ENCODE measurements at regions not wholly inside any gene's neighbourhood (a gene's known extent, or its start where the extent isn't known, plus 50 kb on each side); places are given as distances from the start of the nearest gene placed in this dataset.

DNA sequence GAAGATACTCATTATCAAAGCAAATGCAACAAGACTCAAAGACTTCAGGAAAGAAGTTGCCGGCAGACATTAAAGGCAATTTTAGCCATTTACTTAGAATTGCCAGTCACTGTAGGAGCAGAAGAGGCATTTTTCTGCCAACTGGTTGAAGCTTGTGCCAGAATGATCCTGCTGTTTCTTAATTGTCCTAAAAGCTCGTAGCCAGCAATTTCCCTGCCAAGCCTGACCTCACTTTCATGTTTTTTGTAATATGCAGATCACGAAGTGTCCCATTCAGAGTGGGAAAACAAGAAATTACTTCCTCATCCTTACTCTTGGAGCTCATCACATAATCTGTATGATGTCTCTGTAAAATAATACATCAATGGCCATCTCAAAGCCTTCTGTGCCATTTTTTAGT is 130.9 kb upstream of the ANKRD1 start:
- Histone ChIP-seq H3K27me3 (no peaks in the 10 kb centered on the region), H3K9me3 (ENCODE audit: low read depth) (no peaks in the 10 kb centered on the region), H3K36me3 (replicated peaks; ENCODE audit: insufficient read depth, low read depth) (no peaks in the 10 kb centered on the region), H3K4me2 (no peak overlapping the region), H3K27ac (no peak overlapping the region), H3K9me2 (replicated peaks; ENCODE audit: insufficient read depth) (no peaks in the 10 kb centered on the region), H4K20me1 (ENCODE audit: insufficient read depth, poor library complexity, severe bottlenecking) (no peaks in the 10 kb centered on the region), H3K4me1 (ENCODE audit: insufficient read depth) (no peaks in the 10 kb centered on the region), H3K79me2 (no peaks in the 10 kb centered on the region), H2AFZ (no peak overlapping the region), H3K4me3 (no peak overlapping the region)
- DNase-seq (ENCODE audit: low spot score), result no peak
- 65% methylated on average over 3 of the region's 3 CpGs for WGBS (ENCODE audit: low lambda C conversion rate, missing lambda C conversion rate)
- TF ChIP-seq EZH2 (IDR thresholded peaks at IDR 0.05; ENCODE audit: borderline replicate concordance) (no peak), EZH2phosphoT487 (IDR thresholded peaks at IDR 0.05; ENCODE audit: low read depth, severe bottlenecking, unreplicated experiment) (no peak)
- TF ChIP-seq, protein P1, sequence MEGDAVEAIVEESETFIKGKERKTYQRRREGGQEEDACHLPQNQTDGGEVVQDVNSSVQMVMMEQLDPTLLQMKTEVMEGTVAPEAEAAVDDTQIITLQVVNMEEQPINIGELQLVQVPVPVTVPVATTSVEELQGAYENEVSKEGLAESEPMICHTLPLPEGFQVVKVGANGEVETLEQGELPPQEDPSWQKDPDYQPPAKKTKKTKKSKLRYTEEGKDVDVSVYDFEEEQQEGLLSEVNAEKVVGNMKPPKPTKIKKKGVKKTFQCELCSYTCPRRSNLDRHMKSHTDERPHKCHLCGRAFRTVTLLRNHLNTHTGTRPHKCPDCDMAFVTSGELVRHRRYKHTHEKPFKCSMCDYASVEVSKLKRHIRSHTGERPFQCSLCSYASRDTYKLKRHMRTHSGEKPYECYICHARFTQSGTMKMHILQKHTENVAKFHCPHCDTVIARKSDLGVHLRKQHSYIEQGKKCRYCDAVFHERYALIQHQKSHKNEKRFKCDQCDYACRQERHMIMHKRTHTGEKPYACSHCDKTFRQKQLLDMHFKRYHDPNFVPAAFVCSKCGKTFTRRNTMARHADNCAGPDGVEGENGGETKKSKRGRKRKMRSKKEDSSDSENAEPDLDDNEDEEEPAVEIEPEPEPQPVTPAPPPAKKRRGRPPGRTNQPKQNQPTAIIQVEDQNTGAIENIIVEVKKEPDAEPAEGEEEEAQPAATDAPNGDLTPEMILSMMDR (IDR thresholded peaks at IDR 0.05; ENCODE audit: poor library complexity), result no peak

DNA sequence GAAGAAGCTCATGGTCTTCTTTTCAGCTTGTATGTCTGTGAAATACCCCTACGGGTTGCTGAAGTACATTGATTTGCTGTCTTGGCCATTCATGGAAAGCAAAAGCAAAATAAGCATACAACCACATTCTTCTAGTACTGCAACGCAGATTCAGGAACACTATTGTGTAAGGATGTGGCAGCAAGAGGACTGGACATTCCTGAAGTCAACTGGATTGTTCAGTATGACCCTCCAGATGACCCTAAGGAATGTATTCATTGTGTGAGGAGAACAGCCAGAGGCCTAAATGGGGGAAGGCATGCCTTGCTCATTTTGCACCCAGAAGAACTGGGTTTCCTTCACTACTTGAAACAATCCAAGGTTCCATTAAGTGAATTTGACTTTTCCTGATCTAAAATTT is 133.4 kb upstream of the ANKRD1 start:
- Histone ChIP-seq H3K27ac (no peak overlapping the region), H3K27me3 (no peaks in the 10 kb centered on the region), H3K36me3 (replicated peaks; ENCODE audit: insufficient read depth, low read depth) (no peaks in the 10 kb centered on the region), H3K9me2 (replicated peaks; ENCODE audit: insufficient read depth) (no peaks in the 10 kb centered on the region), H3K4me1 (ENCODE audit: insufficient read depth) (no peaks in the 10 kb centered on the region), H3K9me3 (ENCODE audit: low read depth) (no peaks in the 10 kb centered on the region), H3K4me3 (no peak overlapping the region), H4K20me1 (ENCODE audit: insufficient read depth, poor library complexity, severe bottlenecking) (no peaks in the 10 kb centered on the region), H3K79me2 (no peaks in the 10 kb centered on the region), H2AFZ (no peak overlapping the region), H3K4me2 (no peak overlapping the region)
- 81% methylated on average over 2 of the region's 2 CpGs for WGBS (ENCODE audit: low lambda C conversion rate, missing lambda C conversion rate)
- DNase-seq (ENCODE audit: low spot score), result no peak
- TF ChIP-seq EZH2 (IDR thresholded peaks at IDR 0.05; ENCODE audit: borderline replicate concordance) (no peak), EZH2phosphoT487 (IDR thresholded peaks at IDR 0.05; ENCODE audit: low read depth, severe bottlenecking, unreplicated experiment) (no peak)
- TF ChIP-seq, protein P1 (IDR thresholded peaks at IDR 0.05; ENCODE audit: poor library complexity), result no peak

DNA sequence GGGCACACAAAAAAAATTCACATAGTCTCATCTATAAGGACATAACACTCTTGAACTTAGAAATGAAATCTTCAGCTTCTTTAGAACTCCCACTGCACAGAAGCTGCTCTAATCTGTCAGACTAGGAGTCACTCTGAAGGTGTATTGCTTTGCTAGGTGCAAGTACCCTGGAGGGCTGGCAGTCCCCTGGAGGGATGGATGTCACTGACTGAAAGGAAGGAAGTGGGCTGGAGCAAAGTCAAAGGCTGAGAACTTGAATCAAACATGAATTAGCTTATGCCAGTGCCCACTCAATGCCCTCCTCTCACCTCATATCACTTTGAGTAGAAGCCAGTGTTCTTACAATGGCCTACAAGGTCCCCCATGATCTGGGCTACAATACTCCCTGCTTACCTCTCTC is 140.3 kb upstream of the ANKRD1 start:
- Histone ChIP-seq H3K4me2 (no peak overlapping the region), H3K27ac (no peak overlapping the region), H3K27me3 (no peaks in the 10 kb centered on the region), H3K9me3 (ENCODE audit: low read depth) (no peaks in the 10 kb centered on the region), H3K79me2 (no peaks in the 10 kb centered on the region), H3K9me2 (replicated peaks; ENCODE audit: insufficient read depth) (no peaks in the 10 kb centered on the region), H3K4me1 (ENCODE audit: insufficient read depth) (no peaks in the 10 kb centered on the region), H2AFZ (no peak overlapping the region), H3K36me3 (replicated peaks; ENCODE audit: insufficient read depth, low read depth) (no peaks in the 10 kb centered on the region), H3K4me3 (no peak overlapping the region), H4K20me1 (ENCODE audit: insufficient read depth, poor library complexity, severe bottlenecking) (no peaks in the 10 kb centered on the region)
- TF ChIP-seq EZH2 (IDR thresholded peaks at IDR 0.05; ENCODE audit: borderline replicate concordance) (no peak), EZH2phosphoT487 (IDR thresholded peaks at IDR 0.05; ENCODE audit: low read depth, severe bottlenecking, unreplicated experiment) (no peak)
- TF ChIP-seq, protein P1 (IDR thresholded peaks at IDR 0.05; ENCODE audit: poor library complexity), result no peak
- no peak for DNase-seq (ENCODE audit: low spot score)

DNA sequence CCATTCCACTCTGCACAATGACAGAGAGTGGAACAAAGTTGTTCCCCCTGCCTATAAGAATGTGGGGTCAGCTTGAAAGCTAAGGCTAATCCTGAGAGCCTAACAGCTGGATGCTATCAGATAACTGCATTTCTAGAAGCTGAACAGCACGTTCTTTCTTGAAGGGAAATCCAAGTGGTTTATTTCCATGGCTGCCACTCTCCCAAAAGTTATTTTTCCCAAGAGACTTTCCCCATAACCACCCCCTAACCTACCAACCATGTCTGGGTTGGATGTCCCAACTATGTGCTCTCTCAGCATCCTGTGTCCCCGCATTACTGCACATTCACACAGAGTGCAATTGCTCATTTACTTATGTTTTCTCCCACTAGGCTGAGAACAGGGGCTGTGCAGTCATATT is 140.7 kb upstream of the ANKRD1 start:
- DNase-seq (ENCODE audit: low spot score), result no peak
- no peaks in the 10 kb centered on the region for H4K20me1 ChIP-seq (ENCODE audit: insufficient read depth, poor library complexity, severe bottlenecking)
- H3K9me3 ChIP-seq (ENCODE audit: low read depth), result no peaks in the 10 kb centered on the region
- no peaks in the 10 kb centered on the region for H3K36me3 ChIP-seq (replicated peaks; ENCODE audit: insufficient read depth, low read depth)
- no peaks in the 10 kb centered on the region for H3K9me2 ChIP-seq (replicated peaks; ENCODE audit: insufficient read depth)
- no peak for TF ChIP-seq EZH2phosphoT487 (IDR thresholded peaks at IDR 0.05; ENCODE audit: low read depth, severe bottlenecking, unreplicated experiment)
- TF ChIP-seq EZH2 (IDR thresholded peaks at IDR 0.05; ENCODE audit: borderline replicate concordance), result no peak
- TF ChIP-seq, protein P1 (IDR thresholded peaks at IDR 0.05; ENCODE audit: poor library complexity), result no peak
- no peak overlapping the region for H2AFZ ChIP-seq
- no peak overlapping the region for H3K27ac ChIP-seq
- H3K4me2 ChIP-seq, result no peak overlapping the region
- no peak overlapping the region for H3K4me3 ChIP-seq
- 33% methylated on average over 2 of the region's 2 CpGs for WGBS (ENCODE audit: low lambda C conversion rate, missing lambda C conversion rate)
- no peaks in the 10 kb centered on the region for H3K27me3 ChIP-seq
- H3K79me2 ChIP-seq, result no peaks in the 10 kb centered on the region
- H3K4me1 ChIP-seq (ENCODE audit: insufficient read depth), result no peaks in the 10 kb centered on the region

All from hepatocyte (in vitro differentiated cells).